CD4-positive, alpha-beta T cell (primary cell): ENCODE measurements at regions not wholly inside any gene's neighbourhood (a gene's known extent, or its start where the extent isn't known, plus 50 kb on each side); places are given as distances from the start of the nearest gene placed in this dataset.

Experiments used
- ATAC-seq: fragments of 200-7000 bp; cut with Tn5 transposase; one replicate; pipeline ENCODE4 v1.10.0; 2022; ENCODE audit warnings: mild to moderate bottlenecking; ENCODE audit not compliant: poor library complexity
- CTCF ChIA-PET: fragments of 350-600 bp; sonication (Branson Sonifier 250); formaldehyde crosslinking; loops from one replicate; lab custom pipeline; 2021; ENCODE audit warnings: antibody characterized with exemption, inconsistent platforms; lab: Charles Lee
- POLR2A ChIA-PET: fragments of 350-600 bp; sonication (Branson Sonifier 250); formaldehyde crosslinking; loops from one replicate; lab custom pipeline; 2021; ENCODE audit warnings: antibody characterized with exemption, inconsistent platforms; lab: Charles Lee
- DNase-seq, 14 experiments: peaks; one replicate each; pipeline ENCODE4 v3.0.0-alpha.2; 2013 to 2020; ENCODE audit warnings: mixed read lengths in 2 of 14
- H3K27ac ChIP-seq, 2 donors: one replicate each; pipeline versions ENCODE4 v1.5.1 to v1.7.0; 2013; ENCODE audit warnings: low read length in 2 of 2, low read depth in 1 of 2, mild to moderate bottlenecking in 1 of 2
- H3K27me3 ChIP-seq, 2 experiments: 1 replicate in 1 of 2; 2 replicates in 1 of 2; pipeline versions ENCODE4 v1.6.1 to v1.7.0; 2013; ENCODE audit warnings: low read length in 2 of 2, control low read depth in 1 of 2, mild to moderate bottlenecking in 1 of 2, moderate library complexity in 1 of 2; ENCODE audit not compliant: insufficient read depth in 2 of 2, control insufficient read depth in 1 of 2
- H3K36me3 ChIP-seq: one replicate; pipeline ENCODE4 v1.6.1; 2013; ENCODE audit warnings: low read length, control low read depth; ENCODE audit not compliant: insufficient read depth
- H3K4me1 ChIP-seq: one replicate; pipeline ENCODE4 v1.6.1; 2013; ENCODE audit warnings: low read length, control low read depth; ENCODE audit not compliant: insufficient read depth
- H3K4me3 ChIP-seq: one replicate; pipeline ENCODE4 v1.5.1; 2013; ENCODE audit warnings: mild to moderate bottlenecking, low read length, moderate library complexity
- H3K9me3 ChIP-seq, 2 experiments: 1 replicate in 1 of 2; 2 replicates in 1 of 2; pipeline versions ENCODE4 v1.6.1 to v1.7.0; 2013; ENCODE audit warnings: low read length in 2 of 2, mild to moderate bottlenecking in 2 of 2, control low read depth in 1 of 2, moderate library complexity in 1 of 2; ENCODE audit not compliant: control insufficient read depth in 1 of 2, insufficient read depth in 1 of 2
- H3K27ac Mint-ChIP-seq: one replicate; pipeline ENCODE4 v1.8.0; 2020; ENCODE audit warnings: mixed read lengths
- H3K27me3 Mint-ChIP-seq: one replicate; pipeline ENCODE4 v1.8.0; 2021; ENCODE audit warnings: mixed read lengths
- H3K36me3 Mint-ChIP-seq: one replicate; pipeline ENCODE4 v1.8.0; 2021; ENCODE audit warnings: low read depth, mixed read lengths
- H3K4me1 Mint-ChIP-seq: one replicate; pipeline ENCODE4 v1.8.0; 2021; ENCODE audit warnings: low read depth, mixed read lengths
- H3K4me3 Mint-ChIP-seq: one replicate; pipeline ENCODE4 v1.8.0; 2020; ENCODE audit warnings: mild to moderate bottlenecking, mixed read lengths
- H3K9me3 Mint-ChIP-seq: one replicate; pipeline ENCODE4 v1.8.0; 2020; ENCODE audit warnings: mixed read lengths
- intact Hi-C, 2 experiments: fragments of 100-400 bp; cut with DNase I in 1 of 2; cut with micrococcal nuclease in 1 of 2; formaldehyde crosslinking; loops; one replicate each; pipeline versions ENCODE4 v1.15.1 to v1.9.0; 2023 to 2025; cut with DNase I, micrococcal nuclease
- TF ChIP-seq, protein P1 (sequence below): fragments of 200-600 bp; IDR thresholded peaks from one replicate; pipeline ENCODE4 v1.8.0; 2022; ENCODE audit warnings: antibody characterized with exemption, mild to moderate bottlenecking

DNA sequence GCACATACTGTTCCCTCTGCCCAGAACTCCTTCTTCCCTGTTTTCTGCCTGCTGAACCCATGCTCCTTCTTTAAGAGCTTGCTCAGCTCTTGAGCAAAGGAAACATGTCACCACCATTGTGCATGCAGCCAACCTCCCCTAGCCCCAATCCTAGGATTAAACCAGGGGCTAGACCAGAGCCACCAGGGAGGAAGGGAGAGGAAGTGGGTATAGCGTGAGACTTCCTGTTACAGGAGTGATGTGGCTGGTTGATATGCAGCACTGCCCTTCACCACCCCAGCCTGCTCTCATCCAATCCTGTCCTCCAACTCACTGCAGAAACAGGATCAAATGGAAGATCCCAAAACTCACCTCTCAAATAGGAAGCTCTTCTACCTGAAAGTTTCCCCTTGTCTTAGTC, 67.1 kb upstream of the CDH5 start:
- Histone ChIP-seq H3K27ac (no peak overlapping the region), H3K36me3 (no peaks in the 10 kb centered on the region), H3K4me1 (peaks cover 6% of the 10 kb centered on the region), H3K27me3 (no peaks in the 10 kb centered on the region), H3K9me3 (no peaks in the 10 kb centered on the region), H3K4me3 (no peak overlapping the region)
- peaks cover 5% of the 10 kb centered on the region for H3K27me3 Mint-ChIP-seq
- H3K9me3 Mint-ChIP-seq: peaks cover 10% of the 10 kb centered on the region
- intact Hi-C loops: no loop called here
- H3K27ac Mint-ChIP-seq: no peak overlapping the region
- H3K36me3 Mint-ChIP-seq: no peaks in the 10 kb centered on the region
- ChIA-PET POLR2A (no interaction called here), CTCF (no interaction called here)
- no peak for ATAC-seq
- no peak overlapping the region for H3K4me3 Mint-ChIP-seq
- DNase-seq: no peak
- H3K4me1 Mint-ChIP-seq: peaks cover 16% of the 10 kb centered on the region
- TF ChIP-seq, protein P1, sequence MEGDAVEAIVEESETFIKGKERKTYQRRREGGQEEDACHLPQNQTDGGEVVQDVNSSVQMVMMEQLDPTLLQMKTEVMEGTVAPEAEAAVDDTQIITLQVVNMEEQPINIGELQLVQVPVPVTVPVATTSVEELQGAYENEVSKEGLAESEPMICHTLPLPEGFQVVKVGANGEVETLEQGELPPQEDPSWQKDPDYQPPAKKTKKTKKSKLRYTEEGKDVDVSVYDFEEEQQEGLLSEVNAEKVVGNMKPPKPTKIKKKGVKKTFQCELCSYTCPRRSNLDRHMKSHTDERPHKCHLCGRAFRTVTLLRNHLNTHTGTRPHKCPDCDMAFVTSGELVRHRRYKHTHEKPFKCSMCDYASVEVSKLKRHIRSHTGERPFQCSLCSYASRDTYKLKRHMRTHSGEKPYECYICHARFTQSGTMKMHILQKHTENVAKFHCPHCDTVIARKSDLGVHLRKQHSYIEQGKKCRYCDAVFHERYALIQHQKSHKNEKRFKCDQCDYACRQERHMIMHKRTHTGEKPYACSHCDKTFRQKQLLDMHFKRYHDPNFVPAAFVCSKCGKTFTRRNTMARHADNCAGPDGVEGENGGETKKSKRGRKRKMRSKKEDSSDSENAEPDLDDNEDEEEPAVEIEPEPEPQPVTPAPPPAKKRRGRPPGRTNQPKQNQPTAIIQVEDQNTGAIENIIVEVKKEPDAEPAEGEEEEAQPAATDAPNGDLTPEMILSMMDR: no peak

- ChIA-PET POLR2A (no interaction called here), CTCF (no interaction called here)
- Mint-ChIP-seq H3K27ac (no peak overlapping the region), H3K4me3 (no peak overlapping the region), H3K36me3 (no peaks in the 10 kb centered on the region), H3K27me3 (peaks cover 5% of the 10 kb centered on the region), H3K4me1 (peaks cover 16% of the 10 kb centered on the region), H3K9me3 (peaks cover 10% of the 10 kb centered on the region)
- no peak overlapping the region for H3K27ac ChIP-seq
- DNase-seq (no peak), ATAC-seq (no peak)
- no peaks in the 10 kb centered on the region for H3K9me3 ChIP-seq
- TF ChIP-seq, protein P1: no peak
- H3K4me1 ChIP-seq: peaks cover 6% of the 10 kb centered on the region
- H3K36me3 ChIP-seq: no peaks in the 10 kb centered on the region
- no peak overlapping the region for H3K4me3 ChIP-seq
- intact Hi-C loops: no loop called here
- no peaks in the 10 kb centered on the region for H3K27me3 ChIP-seq
These were observed 67.8 kb upstream of the CDH5 start for GRCh38 chr16:66298571-66299120.

GRCh38 chr16:66298006-66298405, 68.5 kb upstream of the CDH5 start:
- Mint-ChIP-seq H3K4me3 (no peak overlapping the region), H3K36me3 (no peaks in the 10 kb centered on the region), H3K4me1 (peaks cover 16% of the 10 kb centered on the region), H3K27me3 (peaks cover 7% of the 10 kb centered on the region), H3K9me3 (peaks cover 10% of the 10 kb centered on the region), H3K27ac (no peak overlapping the region)
- intact Hi-C loops: no loop called here
- Histone ChIP-seq H3K4me3 (no peak overlapping the region), H3K9me3 (no peaks in the 10 kb centered on the region), H3K36me3 (no peaks in the 10 kb centered on the region), H3K4me1 (peaks cover 6% of the 10 kb centered on the region), H3K27me3 (peaks cover 0 to 2% of the 10 kb centered on the region in 2 experiments), H3K27ac (no peak overlapping the region)
- DNase-seq: no peak
- ChIA-PET CTCF (no interaction called here), POLR2A (no interaction called here)
- ATAC-seq: no peak
- TF ChIP-seq, protein P1: no peak
